ENCODE measurements at regions not wholly inside any gene's neighbourhood (a gene's known extent, or its start where the extent isn't known, plus 50 kb on each side); places are given as distances from the start of the nearest gene placed in this dataset.

- TF ChIP-seq OSR1 (CRISPR knock-in tag; IDR thresholded peaks at IDR 0.05) (no peak), ARNTL (CRISPR knock-in tag; IDR thresholded peaks at IDR 0.05; ENCODE audit: borderline replicate concordance, low read depth) (no peak), CSRNP3 (CRISPR knock-in tag; IDR thresholded peaks at IDR 0.05) (no peak), ZC3H10 (CRISPR knock-in tag; IDR thresholded peaks at IDR 0.05) (no peak), ESRRG (CRISPR knock-in tag; IDR thresholded peaks at IDR 0.05) (no peak), TCF4 (CRISPR knock-in tag; IDR thresholded peaks at IDR 0.05; ENCODE audit: borderline replicate concordance) (no peak), RARB (CRISPR knock-in tag; IDR thresholded peaks at IDR 0.05) (no peak), PATZ1 (CRISPR knock-in tag; IDR thresholded peaks at IDR 0.05; ENCODE audit: borderline replicate concordance) (no peak), ISL1 (CRISPR knock-in tag; IDR thresholded peaks at IDR 0.05) (no peak)
These were observed 599.2 kb downstream of the TUSC7 start for GRCh38 chr3:117308756-117309155.

Data from SK-N-SH treated with all-trans-retinoic acid at 6 μM for 48 hours (cell line).